Gastrocnemius medialis (tissue), 4 donors: ENCODE measurements at regions not wholly inside any gene's neighbourhood (a gene's known extent, or its start where the extent isn't known, plus 50 kb on each side); places are given as distances from the start of the nearest gene placed in this dataset.

Experiments
- ATAC-seq, 2 donors: fragments of 150-250 bp; one replicate each; pipeline ENCODE4 v1.9.1; 2016
- DNase-seq, 2 donors: peaks; one replicate each; pipeline ENCODE4 v3.0.0-alpha.2; 2019
- H3K27ac ChIP-seq, 4 donors: fragments of 200-600 bp; sonication (generic); 1 replicate in 1 of 4; 2 replicates in 3 of 4; pipeline ENCODE4 v1.5.1; 2016 to 2018; ENCODE audit warnings: mild to moderate bottlenecking in 2 of 4, moderate library complexity in 1 of 4
- H3K27me3 ChIP-seq, 3 donors: fragments of 200-600 bp; sonication (generic) in 2 of 3; 1 replicate in 1 of 3; 2 replicates in 2 of 3; pipeline versions ENCODE4 v1.5.1 to v1.6.0; 2016 to 2019; ENCODE audit warnings: mild to moderate bottlenecking in 1 of 3, moderate library complexity in 1 of 3
- H3K36me3 ChIP-seq, 2 donors: fragments of 200-600 bp; sonication (generic) in 1 of 2; one replicate each; pipeline ENCODE4 v1.5.1; 2017 to 2018
- H3K4me1 ChIP-seq, 2 donors: fragments of 200-600 bp; sonication (generic) in 1 of 2; one replicate each; pipeline ENCODE4 v1.5.1; 2016 to 2017; ENCODE audit warnings: mild to moderate bottlenecking in 2 of 2
- H3K4me3 ChIP-seq, 4 donors: fragments of 200-600 bp; sonication (generic) in 3 of 4; 1 replicate in 1 of 4; 2 replicates in 3 of 4; pipeline ENCODE4 v1.5.1; 2016 to 2019; ENCODE audit warnings: mild to moderate bottlenecking in 2 of 4
- H3K9me3 ChIP-seq, 3 donors: fragments of 200-600 bp; sonication (generic) in 2 of 3; 1 replicate in 1 of 3; 2 replicates in 2 of 3; pipeline ENCODE4 v1.5.1; 2016 to 2019
- POLR2A ChIP-seq, 2 donors: fragments of 450-650 bp; IDR thresholded peaks; one replicate each; pipeline ENCODE4 v1.6.1; 2017; ENCODE audit warnings: antibody characterized with exemption in 2 of 2, mild to moderate bottlenecking in 2 of 2, moderate library complexity in 2 of 2
- in situ Hi-C, 4 donors: fragments of 200-750 bp; cut with MboI; loops; one replicate each; pipeline versions ENCODE4 v1.15.0 to v1.8.0; 2017; ENCODE audit warnings: low sequenced_read_pairs in 4 of 4
- intact Hi-C: fragments of 100-400 bp; cut with DNase I; formaldehyde crosslinking; loops from one replicate; pipeline ENCODE4 v1.15.1; 2023; ENCODE audit warnings: low total_unique reads
- TF ChIP-seq, protein P1 (sequence below), 5 experiments: fragments of 450-650 bp in 3 of 5; fragments of 200-600 bp in 2 of 5; sonication (generic) in 2 of 5; IDR thresholded peaks in 4 of 5; conservative IDR thresholded peaks in 1 of 5; 1 replicate in 4 of 5; 2 replicates in 1 of 5; pipeline ENCODE4 v1.5.1; 2016 to 2019; ENCODE audit warnings: antibody characterized with exemption in 5 of 5, mild to moderate bottlenecking in 3 of 5, moderate library complexity in 3 of 5

GRCh38 chr6:67875877-67876383 lies 759.2 kb upstream of the ADGRB3 start:
- Histone ChIP-seq H3K27me3 (no peaks in the 10 kb centered on the region), H3K9me3 (no peaks in the 10 kb centered on the region), H3K4me3 (no peak overlapping the region), H3K36me3 (no peaks in the 10 kb centered on the region), H3K27ac (no peak overlapping the region), H3K4me1 (no peaks in the 10 kb centered on the region)
- in situ Hi-C loops, result no loop called here
- TF ChIP-seq POLR2A (IDR thresholded peaks at IDR 0.05), result no peak
- TF ChIP-seq, protein P1, sequence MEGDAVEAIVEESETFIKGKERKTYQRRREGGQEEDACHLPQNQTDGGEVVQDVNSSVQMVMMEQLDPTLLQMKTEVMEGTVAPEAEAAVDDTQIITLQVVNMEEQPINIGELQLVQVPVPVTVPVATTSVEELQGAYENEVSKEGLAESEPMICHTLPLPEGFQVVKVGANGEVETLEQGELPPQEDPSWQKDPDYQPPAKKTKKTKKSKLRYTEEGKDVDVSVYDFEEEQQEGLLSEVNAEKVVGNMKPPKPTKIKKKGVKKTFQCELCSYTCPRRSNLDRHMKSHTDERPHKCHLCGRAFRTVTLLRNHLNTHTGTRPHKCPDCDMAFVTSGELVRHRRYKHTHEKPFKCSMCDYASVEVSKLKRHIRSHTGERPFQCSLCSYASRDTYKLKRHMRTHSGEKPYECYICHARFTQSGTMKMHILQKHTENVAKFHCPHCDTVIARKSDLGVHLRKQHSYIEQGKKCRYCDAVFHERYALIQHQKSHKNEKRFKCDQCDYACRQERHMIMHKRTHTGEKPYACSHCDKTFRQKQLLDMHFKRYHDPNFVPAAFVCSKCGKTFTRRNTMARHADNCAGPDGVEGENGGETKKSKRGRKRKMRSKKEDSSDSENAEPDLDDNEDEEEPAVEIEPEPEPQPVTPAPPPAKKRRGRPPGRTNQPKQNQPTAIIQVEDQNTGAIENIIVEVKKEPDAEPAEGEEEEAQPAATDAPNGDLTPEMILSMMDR (IDR thresholded peaks at IDR 0.05 in 4 of 5, conservative IDR thresholded peaks at IDR 0.05 in 1 of 5), result no peak
- DNase-seq, result no peak
- intact Hi-C loops, result no loop called here
- ATAC-seq, result no peak

- in situ Hi-C loops, result no loop called here
Measured at GRCh38 chr6:67870321-67870720, 764.8 kb upstream of the ADGRB3 start.

GRCh38 chr6:67863346-67863745 lies 771.7 kb upstream of the ADGRB3 start:
- TF ChIP-seq, protein P1 (IDR thresholded peaks at IDR 0.05 in 4 of 5, conservative IDR thresholded peaks at IDR 0.05 in 1 of 5), result no peak
- TF ChIP-seq POLR2A (IDR thresholded peaks at IDR 0.05), result no peak
- in situ Hi-C loops, result no loop called here
- no peak for ATAC-seq

More at GRCh38 chr6:67870321-67870720, 764.8 kb upstream of the ADGRB3 start:
- Histone ChIP-seq H3K36me3 (no peaks in the 10 kb centered on the region), H3K4me3 (no peak overlapping the region), H3K9me3 (no peaks in the 10 kb centered on the region), H3K4me1 (no peaks in the 10 kb centered on the region), H3K27me3 (no peaks in the 10 kb centered on the region), H3K27ac (no peak overlapping the region)
- DNase-seq (no peak), ATAC-seq (no peak)
- intact Hi-C loops, result no loop called here
- TF ChIP-seq, protein P1 (IDR thresholded peaks at IDR 0.05 in 4 of 5, conservative IDR thresholded peaks at IDR 0.05 in 1 of 5), result no peak
- no peak for TF ChIP-seq POLR2A (IDR thresholded peaks at IDR 0.05)

GRCh38 chr6:67854098-67854497 lies 781.0 kb upstream of the ADGRB3 start:
- DNase-seq (no peak), ATAC-seq (no peak)
- Histone ChIP-seq H3K4me1 (no peaks in the 10 kb centered on the region), H3K4me3 (no peak overlapping the region), H3K27ac (no peak overlapping the region), H3K9me3 (no peaks in the 10 kb centered on the region), H3K27me3 (no peaks in the 10 kb centered on the region), H3K36me3 (no peaks in the 10 kb centered on the region)
- intact Hi-C loops (no loop called here), in situ Hi-C loops (no loop called here)
- TF ChIP-seq, protein P1 (IDR thresholded peaks at IDR 0.05 in 4 of 5, conservative IDR thresholded peaks at IDR 0.05 in 1 of 5), result no peak
- TF ChIP-seq POLR2A (IDR thresholded peaks at IDR 0.05), result no peak

More at GRCh38 chr6:67863346-67863745, 771.7 kb upstream of the ADGRB3 start:
- Histone ChIP-seq H3K36me3 (no peaks in the 10 kb centered on the region), H3K4me3 (no peak overlapping the region), H3K4me1 (no peaks in the 10 kb centered on the region), H3K27me3 (no peaks in the 10 kb centered on the region), H3K9me3 (no peaks in the 10 kb centered on the region), H3K27ac (no peak overlapping the region)
- DNase-seq, result no peak
- intact Hi-C loops, result no loop called here

GRCh38 chr6:67839818-67840217 lies 795.3 kb upstream of the ADGRB3 start:
- Histone ChIP-seq H3K4me3 (no peak overlapping the region), H3K27ac (no peak overlapping the region), H3K27me3 (no peaks in the 10 kb centered on the region), H3K36me3 (no peaks in the 10 kb centered on the region), H3K9me3 (no peaks in the 10 kb centered on the region), H3K4me1 (no peaks in the 10 kb centered on the region)
- DNase-seq (no peak), ATAC-seq (no peak)
- no peak for TF ChIP-seq POLR2A (IDR thresholded peaks at IDR 0.05)
- TF ChIP-seq, protein P1 (IDR thresholded peaks at IDR 0.05 in 4 of 5, conservative IDR thresholded peaks at IDR 0.05 in 1 of 5), result no peak
- intact Hi-C loops, result no loop called here
- in situ Hi-C loops, result no loop called here
